ENCODE measurements at regions not wholly inside any gene's neighbourhood (a gene's known extent, or its start where the extent isn't known, plus 50 kb on each side); places are given as distances from the start of the nearest gene placed in this dataset.

GRCh38 chr6:121603486-121603885 lies 168.0 kb downstream of the GJA1 start:
- TF ChIP-seq SIN3A (IDR thresholded peaks at IDR 0.05; ENCODE audit: borderline replicate concordance, insufficient read depth, low read length) = no peak
- no peak for TF ChIP-seq FOXP2 (optimal IDR thresholded peaks at IDR 0.05; ENCODE audit: borderline replicate concordance, extremely low read depth, extremely low read length, insufficient read depth)
- TF ChIP-seq TAF1 (IDR thresholded peaks at IDR 0.05; ENCODE audit: borderline replicate concordance, insufficient read depth, low read length) = no peak
- no peak for TF ChIP-seq REST (IDR thresholded peaks at IDR 0.05; ENCODE audit: insufficient read depth in 1 of 2, low read depth in 2 of 2, low read length in 2 of 2)
- no peak for TF ChIP-seq POLR2AphosphoS5 (IDR thresholded peaks at IDR 0.05; ENCODE audit: low read depth, low read length)

GRCh38 chr6:121607721-121608120 lies 172.3 kb downstream of the GJA1 start:
- TF ChIP-seq POLR2AphosphoS5 (IDR thresholded peaks at IDR 0.05; ENCODE audit: low read depth, low read length) (no peak), TAF1 (IDR thresholded peaks at IDR 0.05; ENCODE audit: borderline replicate concordance, insufficient read depth, low read length) (no peak), SIN3A (IDR thresholded peaks at IDR 0.05; ENCODE audit: borderline replicate concordance, insufficient read depth, low read length) (no peak), REST (IDR thresholded peaks at IDR 0.05; ENCODE audit: insufficient read depth in 1 of 2, low read depth in 2 of 2, low read length in 2 of 2) (no peak), FOXP2 (optimal IDR thresholded peaks at IDR 0.05; ENCODE audit: borderline replicate concordance, extremely low read depth, extremely low read length, insufficient read depth) (no peak)

DNA sequence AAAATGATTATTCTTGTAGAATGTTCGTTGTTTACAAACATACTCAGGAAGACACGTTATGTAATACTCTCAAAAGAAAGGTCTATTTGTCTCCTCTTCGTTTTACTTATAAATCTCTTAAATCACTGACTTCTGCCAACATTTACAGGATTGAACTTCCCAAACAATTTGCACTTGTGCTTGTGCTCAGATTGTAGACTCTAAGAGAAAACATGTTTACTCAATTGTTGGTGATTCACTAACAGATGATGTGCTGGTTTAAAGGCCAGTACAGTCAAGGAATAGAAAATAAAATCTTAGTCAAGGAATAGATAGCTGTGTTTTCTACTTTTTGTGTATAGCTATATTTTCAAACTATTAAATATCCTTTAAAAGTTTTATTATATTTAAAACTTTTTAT lies 172.8 kb downstream of the GJA1 start:
- TF ChIP-seq FOXP2 (optimal IDR thresholded peaks at IDR 0.05; ENCODE audit: borderline replicate concordance, extremely low read depth, extremely low read length, insufficient read depth) (no peak), REST (IDR thresholded peaks at IDR 0.05; ENCODE audit: insufficient read depth in 1 of 2, low read depth in 2 of 2, low read length in 2 of 2) (no peak), POLR2AphosphoS5 (IDR thresholded peaks at IDR 0.05; ENCODE audit: low read depth, low read length) (no peak), SIN3A (IDR thresholded peaks at IDR 0.05; ENCODE audit: borderline replicate concordance, insufficient read depth, low read length) (no peak), TAF1 (IDR thresholded peaks at IDR 0.05; ENCODE audit: borderline replicate concordance, insufficient read depth, low read length) (no peak)

DNA sequence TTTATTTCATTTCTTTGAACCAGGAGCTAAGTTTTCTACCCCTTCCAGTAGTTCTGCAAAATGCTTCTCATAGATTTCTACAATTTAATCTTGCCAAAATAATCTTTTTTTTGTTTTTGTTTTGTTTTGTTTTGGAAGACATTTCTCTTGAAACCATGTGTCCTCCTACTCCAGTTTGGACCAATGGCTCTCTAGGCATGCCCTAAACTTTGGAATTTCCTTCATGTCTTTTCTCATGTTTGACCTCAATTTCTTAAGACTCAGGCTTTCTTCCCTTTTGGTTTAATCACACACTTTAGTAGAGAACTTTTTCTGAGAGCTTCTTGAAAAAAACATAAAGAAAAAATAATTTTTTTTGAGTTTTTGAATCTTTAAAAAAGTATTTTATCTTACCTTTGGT lies 173.8 kb downstream of the GJA1 start:
- TF ChIP-seq POLR2AphosphoS5 (IDR thresholded peaks at IDR 0.05; ENCODE audit: low read depth, low read length) (no peak), REST (IDR thresholded peaks at IDR 0.05; ENCODE audit: insufficient read depth in 1 of 2, low read depth in 2 of 2, low read length in 2 of 2) (no peak), FOXP2 (optimal IDR thresholded peaks at IDR 0.05; ENCODE audit: borderline replicate concordance, extremely low read depth, extremely low read length, insufficient read depth) (no peak), TAF1 (IDR thresholded peaks at IDR 0.05; ENCODE audit: borderline replicate concordance, insufficient read depth, low read length) (no peak), SIN3A (IDR thresholded peaks at IDR 0.05; ENCODE audit: borderline replicate concordance, insufficient read depth, low read length) (no peak)

- TF ChIP-seq REST (IDR thresholded peaks at IDR 0.05; ENCODE audit: insufficient read depth in 1 of 2, low read depth in 2 of 2, low read length in 2 of 2) (no peak), SIN3A (IDR thresholded peaks at IDR 0.05; ENCODE audit: borderline replicate concordance, insufficient read depth, low read length) (no peak), POLR2AphosphoS5 (IDR thresholded peaks at IDR 0.05; ENCODE audit: low read depth, low read length) (no peak), TAF1 (IDR thresholded peaks at IDR 0.05; ENCODE audit: borderline replicate concordance, insufficient read depth, low read length) (no peak), FOXP2 (optimal IDR thresholded peaks at IDR 0.05; ENCODE audit: borderline replicate concordance, extremely low read depth, extremely low read length, insufficient read depth) (no peak)
These were observed 177.5 kb downstream of the GJA1 start for GRCh38 chr6:121612927-121613326.

All from PFSK-1 (cell line).